AG04449 (cell line): ENCODE measurements at regions not wholly inside any gene's neighbourhood (a gene's known extent, or its start where the extent isn't known, plus 50 kb on each side); places are given as distances from the start of the nearest gene placed in this dataset.

Source experiments
- CTCF ChIA-PET: fragments of 350-600 bp; formaldehyde crosslinking; extraction: SDS; loops from one replicate; lab custom pipeline; 2021; ENCODE audit warnings: antibody characterized with exemption; lab: Yijun Ruan, JAX
- POLR2A ChIA-PET: fragments of 400-600, 350-600 bp; formaldehyde crosslinking; extraction: SDS; loops from one replicate; lab custom pipeline; 2020; ENCODE audit warnings: antibody characterized with exemption, inconsistent platforms; lab: Yijun Ruan, JAX
- DNase-seq: peaks from one replicate; pipeline ENCODE4 v3.0.0-alpha.2; 2010; ENCODE audit warnings: low read depth, low spot score
- H3K4me3 ChIP-seq: 2 replicates; pipeline ENCODE4 v1.5.1; 2011; ENCODE audit warnings: low read depth, mild to moderate bottlenecking, control low read depth, low read length
- CTCF ChIP-seq: IDR thresholded peaks from one replicate; pipeline ENCODE4 v1.5.1; 2011; ENCODE audit warnings: mild to moderate bottlenecking, moderate library complexity, low read length, control low read depth, inconsistent platforms; ENCODE audit not compliant: insufficient read depth; ENCODE audit errors: missing control alignments

- POLR2A ChIA-PET: no interaction called here
- DNase-seq: no peak
- TF ChIP-seq CTCF: no peak
- H3K4me3 ChIP-seq: no peak overlapping the region
- CTCF ChIA-PET: interaction anchor here (1.2 kb wide), 1 partner anchor 36 kb away, joined by 3 read pairs; no protein-coding TSS in a partner anchor
These were observed 129.0 kb downstream of the CEP57L1 start for GRCh38 chr6:109224107-109224875.

GRCh38 chr6:109222848-109223247 lies 127.5 kb downstream of the CEP57L1 start:
- DNase-seq: no peak
- CTCF ChIA-PET: no interaction called here
- POLR2A ChIA-PET: no interaction called here
- H3K4me3 ChIP-seq: no peak overlapping the region
- TF ChIP-seq CTCF: no peak

- CTCF ChIA-PET: no interaction called here
- no peak for TF ChIP-seq CTCF
- no peak for DNase-seq
- no peak overlapping the region for H3K4me3 ChIP-seq
- POLR2A ChIA-PET: no interaction called here
These were observed 126.4 kb downstream of the CEP57L1 start for GRCh38 chr6:109221543-109222195.
